Stomach (tissue), 8 donors: ENCODE measurements at regions not wholly inside any gene's neighbourhood (a gene's known extent, or its start where the extent isn't known, plus 50 kb on each side); places are given as distances from the start of the nearest gene placed in this dataset.
"Not testable (repeated sequence)": the region's sequence is repeated elsewhere in the genome, so short reads cannot be mapped to it uniquely, and the experiment has no call there.

Experiments
- DNase-seq, 2 donors: peaks; one replicate each; pipeline versions ENCODE4 v3.0.0 to v3.0.0-alpha.2; 2013 to 2019
- H3K27ac ChIP-seq, 5 donors: fragments of 200-600 bp in 4 of 5; sonication (generic) in 4 of 5; one replicate each; pipeline ENCODE4 v1.5.1; 2013 to 2019; ENCODE audit warnings: mild to moderate bottlenecking in 1 of 5, moderate library complexity in 1 of 5
- H3K27me3 ChIP-seq, 3 donors: fragments of 200-600 bp; sonication (generic); one replicate each; pipeline ENCODE4 v1.5.1; 2017 to 2019; ENCODE audit warnings: mixed run types in 1 of 3
- H3K36me3 ChIP-seq, 4 donors: fragments of 200-600 bp; sonication (generic); 1 replicate in 3 of 4; 2 replicates in 1 of 4; pipeline ENCODE4 v1.5.1; 2016 to 2019
- H3K4me1 ChIP-seq, 4 donors: fragments of 200-600 bp; sonication (generic); one replicate each; pipeline ENCODE4 v1.5.1; 2016 to 2019
- H3K4me3 ChIP-seq, 4 donors: fragments of 200-600 bp; sonication (generic) in 3 of 4; one replicate each; pipeline ENCODE4 v1.5.1; 2016 to 2019; ENCODE audit warnings: mild to moderate bottlenecking in 1 of 4
- H3K9me3 ChIP-seq, 4 donors: fragments of 200-600 bp; sonication (generic); one replicate each; pipeline ENCODE4 v1.5.1; 2016 to 2019
- EP300 ChIP-seq: sonication (generic); formaldehyde crosslinking; IDR thresholded peaks from one replicate; pipeline ENCODE4 v1.6.1; 2017; ENCODE audit warnings: antibody characterized with exemption
- POLR2A ChIP-seq, 4 donors: fragments of 450-650 bp; IDR thresholded peaks; one replicate each; pipeline ENCODE4 v1.6.1; 2016; ENCODE audit warnings: antibody characterized with exemption in 4 of 4, control low read depth in 2 of 4, mild to moderate bottlenecking in 1 of 4, moderate library complexity in 1 of 4
- POLR2AphosphoS5 ChIP-seq, 3 donors: sonication (generic); formaldehyde crosslinking; IDR thresholded peaks; one replicate each; pipeline ENCODE4 v1.6.1; 2016; ENCODE audit warnings: antibody characterized with exemption in 3 of 3
- WGBS, 5 donors: extraction: QIAGEN DNeasy Blood & Tissue Kit in 3 of 5; methylation state at CpG; one replicate each; pipeline versions ENCODE4 v1.1.5 to v1.1.7; 2013 to 2018; 5-methylcytosine and 5-hydroxymethylcytosine counted together
- intact Hi-C: fragments of 100-400 bp; cut with DNase I; formaldehyde crosslinking; loops from one replicate; pipeline ENCODE4 v1.15.1; 2023; ENCODE audit warnings: low total_unique reads
- TF ChIP-seq, protein P1 (sequence below), 7 experiments: fragments of 450-650 bp in 4 of 7; fragments of 200-600 bp in 3 of 7; sonication (generic) in 3 of 7; IDR thresholded peaks; one replicate each; pipeline ENCODE4 v1.5.1; 2016 to 2019; ENCODE audit warnings: antibody characterized with exemption in 7 of 7, control low read depth in 2 of 7, mild to moderate bottlenecking in 1 of 7
- donor health status: healthy with polysubstance abuse.
- donor health status: Bipolar disorder and iron deficiency.
- donor health status: healthy.

DNA sequence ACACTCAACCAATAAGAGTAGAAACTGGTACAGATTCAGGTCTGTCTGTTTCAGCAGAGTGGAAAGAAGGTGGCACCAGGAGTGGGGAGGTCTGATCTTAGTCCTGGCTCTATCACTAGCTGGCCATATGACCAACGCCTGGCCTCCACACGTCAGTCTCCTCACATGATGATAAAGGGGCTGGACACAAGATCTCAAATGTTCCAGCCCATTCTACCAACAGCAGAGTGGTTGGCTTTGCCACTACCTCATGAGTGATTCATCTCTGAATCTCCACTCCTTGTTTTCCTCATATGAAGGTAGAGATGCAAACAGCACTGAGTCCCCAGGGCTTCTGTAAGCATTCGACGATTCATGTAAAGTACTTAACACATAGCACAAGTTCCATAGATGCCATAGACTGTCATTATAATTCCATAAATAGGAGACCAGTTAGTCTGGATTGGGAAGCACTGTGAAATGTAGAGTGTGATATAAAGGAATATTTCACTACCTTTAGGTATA, 281.9 kb upstream of the ASIC2 start:
- no peak for DNase-seq
- no peaks in the 10 kb centered on the region for H3K4me1 ChIP-seq
- intact Hi-C loops, result no loop called here
- H3K4me3 ChIP-seq, result no peak overlapping the region
- H3K36me3 ChIP-seq, result no peaks in the 10 kb centered on the region
- peaks cover 0 to 21% (median 0%) of the 10 kb centered on the region in 3 donors for H3K27me3 ChIP-seq
- H3K9me3 ChIP-seq, result no peaks in the 10 kb centered on the region
- TF ChIP-seq POLR2AphosphoS5 (IDR thresholded peaks at IDR 0.05), result no peak
- no peak for TF ChIP-seq POLR2A (IDR thresholded peaks at IDR 0.05)
- TF ChIP-seq EP300, result no peak
- TF ChIP-seq, protein P1, sequence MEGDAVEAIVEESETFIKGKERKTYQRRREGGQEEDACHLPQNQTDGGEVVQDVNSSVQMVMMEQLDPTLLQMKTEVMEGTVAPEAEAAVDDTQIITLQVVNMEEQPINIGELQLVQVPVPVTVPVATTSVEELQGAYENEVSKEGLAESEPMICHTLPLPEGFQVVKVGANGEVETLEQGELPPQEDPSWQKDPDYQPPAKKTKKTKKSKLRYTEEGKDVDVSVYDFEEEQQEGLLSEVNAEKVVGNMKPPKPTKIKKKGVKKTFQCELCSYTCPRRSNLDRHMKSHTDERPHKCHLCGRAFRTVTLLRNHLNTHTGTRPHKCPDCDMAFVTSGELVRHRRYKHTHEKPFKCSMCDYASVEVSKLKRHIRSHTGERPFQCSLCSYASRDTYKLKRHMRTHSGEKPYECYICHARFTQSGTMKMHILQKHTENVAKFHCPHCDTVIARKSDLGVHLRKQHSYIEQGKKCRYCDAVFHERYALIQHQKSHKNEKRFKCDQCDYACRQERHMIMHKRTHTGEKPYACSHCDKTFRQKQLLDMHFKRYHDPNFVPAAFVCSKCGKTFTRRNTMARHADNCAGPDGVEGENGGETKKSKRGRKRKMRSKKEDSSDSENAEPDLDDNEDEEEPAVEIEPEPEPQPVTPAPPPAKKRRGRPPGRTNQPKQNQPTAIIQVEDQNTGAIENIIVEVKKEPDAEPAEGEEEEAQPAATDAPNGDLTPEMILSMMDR (IDR thresholded peaks at IDR 0.05), result no peak
- no peak overlapping the region for H3K27ac ChIP-seq
- 71 to 84% (median 79%) methylated on average over 4 of the region's 4 CpGs for WGBS, 5 donors

DNA sequence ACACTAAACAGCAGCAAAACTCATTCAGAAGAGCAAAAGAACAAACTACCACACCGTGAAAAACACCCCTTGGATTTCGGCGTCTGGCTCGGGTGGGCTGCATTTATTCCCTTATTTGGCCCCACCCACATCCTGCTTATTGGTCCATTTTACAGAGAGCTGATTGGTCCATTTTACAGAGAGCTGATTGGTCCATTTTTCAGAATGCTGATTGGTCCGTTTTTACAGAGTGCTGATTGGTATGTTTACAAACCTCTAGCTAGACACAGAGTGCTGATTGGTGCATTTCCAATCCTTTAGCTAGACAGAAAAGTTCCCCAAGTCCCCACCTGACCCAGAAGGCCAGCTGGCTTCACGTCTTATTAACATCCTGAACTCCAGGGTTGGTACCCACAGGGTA, 286.6 kb upstream of the ASIC2 start:
- H3K27ac ChIP-seq, H3K36me3 ChIP-seq, H3K9me3 ChIP-seq, H3K4me3 ChIP-seq, DNase-seq, H3K4me1 ChIP-seq, intact Hi-C loops: not testable (repeated sequence)
- WGBS, 5 donors, result 84 to 89% (median 86%) methylated on average over 6 of the region's 6 CpGs
- H3K27me3 ChIP-seq, result peaks cover 0 to 21% (median 0%) of the 10 kb centered on the region in 3 donors

DNA sequence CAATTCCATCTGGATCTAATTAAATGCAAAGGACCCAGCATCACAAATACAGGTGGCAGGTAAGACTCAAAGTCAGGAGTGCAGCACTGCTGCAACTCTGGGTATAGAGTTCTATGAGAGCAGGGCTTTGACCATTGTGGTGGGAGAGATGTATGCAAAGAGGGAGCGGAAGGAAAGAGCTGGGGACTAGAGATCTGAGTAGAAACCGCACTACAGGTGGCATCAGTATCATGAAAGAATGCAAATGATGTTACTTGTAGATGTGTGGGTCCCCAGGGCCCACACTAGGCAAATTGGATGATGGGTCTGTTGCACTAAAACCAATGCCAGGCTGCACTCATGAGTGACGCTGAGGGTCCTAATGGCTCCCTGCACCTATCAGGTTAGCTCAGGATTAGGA, 287.1 kb upstream of the ASIC2 start:
- WGBS, 5 donors, result 84 to 98% (median 90%) methylated on average over 3 of the region's 3 CpGs
- Histone ChIP-seq H3K36me3 (no peaks in the 10 kb centered on the region), H3K27ac (no peak overlapping the region), H3K4me1 (no peaks in the 10 kb centered on the region), H3K4me3 (no peak overlapping the region), H3K9me3 (no peaks in the 10 kb centered on the region), H3K27me3 (peaks cover 0 to 21% (median 0%) of the 10 kb centered on the region in 3 donors)
- intact Hi-C loops, result no loop called here
- TF ChIP-seq POLR2AphosphoS5 (IDR thresholded peaks at IDR 0.05), result no peak
- TF ChIP-seq EP300, result no peak
- TF ChIP-seq, protein P1 (IDR thresholded peaks at IDR 0.05), result no peak
- no peak for TF ChIP-seq POLR2A (IDR thresholded peaks at IDR 0.05)
- no peak for DNase-seq

DNA sequence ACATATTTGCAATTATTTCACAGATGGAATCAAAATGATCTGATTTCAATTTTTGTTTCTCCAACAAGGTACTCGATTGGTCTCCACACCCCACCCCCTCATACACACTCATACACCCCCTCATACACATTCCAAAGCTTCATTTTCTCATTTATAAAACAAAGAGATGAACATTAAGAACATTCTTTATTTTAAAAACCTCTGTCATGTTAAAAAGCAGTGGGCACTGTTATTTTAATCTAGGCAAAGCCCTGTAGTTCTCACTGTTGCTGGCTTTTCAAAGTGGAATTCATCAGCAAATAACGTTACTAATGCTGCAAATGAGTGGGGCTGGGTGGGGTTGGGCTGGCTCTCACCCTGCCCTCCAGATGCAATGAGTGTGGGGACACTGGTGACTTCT, 289.6 kb upstream of the ASIC2 start:
- no peaks in the 10 kb centered on the region for H3K9me3 ChIP-seq
- no peak for DNase-seq
- peaks cover 0 to 10% (median 0%) of the 10 kb centered on the region in 3 donors for H3K27me3 ChIP-seq
- intact Hi-C loops, result no loop called here
- H3K36me3 ChIP-seq, result no peaks in the 10 kb centered on the region
- TF ChIP-seq POLR2A (IDR thresholded peaks at IDR 0.05), result no peak
- TF ChIP-seq, protein P1 (IDR thresholded peaks at IDR 0.05), result no peak
- TF ChIP-seq EP300, result no peak
- TF ChIP-seq POLR2AphosphoS5 (IDR thresholded peaks at IDR 0.05), result no peak
- no peak overlapping the region for H3K4me3 ChIP-seq
- H3K4me1 ChIP-seq, result no peaks in the 10 kb centered on the region
- H3K27ac ChIP-seq, result no peak overlapping the region
- 44 to 64% (median 53%) methylated on average over 2 of the region's 2 CpGs for WGBS, 5 donors

DNA sequence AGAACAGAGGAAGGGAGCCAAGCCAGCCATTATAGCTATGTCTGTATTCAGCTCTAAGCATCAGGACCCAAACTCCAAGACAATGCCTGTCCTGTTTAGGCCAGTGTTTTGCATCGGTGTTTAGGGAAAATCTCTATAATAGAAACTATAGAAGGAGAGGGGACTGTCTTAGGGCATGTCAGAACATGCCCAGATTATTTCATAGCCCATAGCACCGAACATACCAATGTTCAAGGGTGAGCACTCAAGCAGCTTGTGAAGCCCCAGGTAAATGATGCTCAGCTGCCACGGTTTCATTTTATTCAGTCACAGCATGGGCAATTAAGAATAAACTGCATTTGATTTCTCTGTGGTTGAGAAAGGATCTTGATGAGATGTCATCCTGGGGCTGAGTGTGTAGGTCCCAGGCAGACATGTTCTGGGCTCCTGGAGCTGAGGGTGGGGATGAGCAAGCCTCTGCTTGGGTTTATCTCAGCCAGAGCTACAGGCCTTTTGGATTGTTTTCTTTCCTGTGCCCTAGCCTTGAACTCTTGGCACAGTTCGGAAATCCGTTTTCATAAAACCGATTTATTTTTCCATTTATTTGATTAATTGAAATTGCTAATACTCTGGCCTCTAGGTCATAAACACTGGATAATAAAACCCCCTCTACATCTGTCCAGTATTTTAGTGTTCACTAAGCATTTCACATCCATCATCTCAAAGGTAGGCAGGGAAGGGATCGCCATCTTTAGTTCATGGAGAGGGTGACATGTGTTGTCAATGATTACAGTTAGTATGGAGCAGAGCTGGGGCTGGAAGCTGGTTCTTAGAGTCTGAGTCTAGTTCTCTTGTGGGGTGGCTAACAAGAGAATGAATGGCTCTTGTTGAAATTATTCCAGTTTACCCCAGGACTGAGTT, 290.7 kb upstream of the ASIC2 start:
- no peak overlapping the region for H3K4me3 ChIP-seq
- DNase-seq, result peak in 1 of 2 donors; percentile 46
- H3K36me3 ChIP-seq, result no peaks in the 10 kb centered on the region
- intact Hi-C loops, result no loop called here
- H3K27me3 ChIP-seq, result peaks cover 0 to 6% (median 0%) of the 10 kb centered on the region in 3 donors
- no peaks in the 10 kb centered on the region for H3K4me1 ChIP-seq
- 64 to 77% (median 75%) methylated on average over 7 of the region's 7 CpGs for WGBS, 5 donors
- H3K27ac ChIP-seq, result no peak overlapping the region
- H3K9me3 ChIP-seq, result no peaks in the 10 kb centered on the region
- TF ChIP-seq, protein P1 (IDR thresholded peaks at IDR 0.05), result no peak
- TF ChIP-seq POLR2A (IDR thresholded peaks at IDR 0.05) (no peak), POLR2AphosphoS5 (IDR thresholded peaks at IDR 0.05) (no peak), EP300 (no peak)
